ENCODE measurements at regions not wholly inside any gene's neighbourhood (a gene's known extent, or its start where the extent isn't known, plus 50 kb on each side); places are given as distances from the start of the nearest gene placed in this dataset.

GRCh38 chr17:73835605-73836004 lies 191.4 kb upstream of the SDK2 start:
- no peak for TF ChIP-seq CTCF (conservative IDR thresholded peaks at IDR 0.05 in 1 of 2, IDR thresholded peaks at IDR 0.05 in 1 of 2; ENCODE audit: extremely low read depth in 1 of 2, insufficient read depth in 1 of 2, low read depth in 1 of 2, low read length in 2 of 2)
- TF ChIP-seq EZH2 (IDR thresholded peaks at IDR 0.05; ENCODE audit: borderline replicate concordance, low read length), result no peak
